Loucy (cell line): ENCODE measurements at regions not wholly inside any gene's neighbourhood (a gene's known extent, or its start where the extent isn't known, plus 50 kb on each side); places are given as distances from the start of the nearest gene placed in this dataset.

Experiments
- H2AFZ ChIP-seq: fragments of 200-600 bp; sonication (generic); 2 replicates; pipeline ENCODE4 v1.6.0; 2016; ENCODE audit warnings: antibody characterized with exemption, mild to moderate bottlenecking, low read length, moderate library complexity
- H3F3A ChIP-seq: fragments of 200-600 bp; 2 replicates; pipeline ENCODE4 v1.6.0; 2016; ENCODE audit warnings: antibody characterized with exemption, low read depth, mild to moderate bottlenecking
- H3K27me3 ChIP-seq: fragments of 200-600 bp; sonication (generic); 2 replicates; pipeline ENCODE4 v1.6.1; 2014; ENCODE audit warnings: low read length, mild to moderate bottlenecking; ENCODE audit not compliant: insufficient read depth, poor library complexity, severe bottlenecking
- H3K36me3 ChIP-seq: fragments of 200-600 bp; sonication (generic); 2 replicates; pipeline ENCODE4 v1.6.1; 2016; ENCODE audit warnings: low read length; ENCODE audit not compliant: insufficient read depth
- H3K4me1 ChIP-seq: fragments of 200-600 bp; sonication (generic); 2 replicates; pipeline ENCODE4 v1.5.1; 2014; ENCODE audit warnings: low read length, mild to moderate bottlenecking; ENCODE audit not compliant: insufficient read depth, poor library complexity, severe bottlenecking
- H3K4me2 ChIP-seq: fragments of 200-600 bp; sonication (generic); 2 replicates; pipeline ENCODE4 v1.6.0; 2014; ENCODE audit warnings: antibody characterized with exemption, low read length, low read depth, mild to moderate bottlenecking; ENCODE audit not compliant: poor library complexity, severe bottlenecking
- H3K4me3 ChIP-seq: fragments of 200-600 bp; sonication (generic); 2 replicates; pipeline ENCODE4 v1.5.1; 2014; ENCODE audit warnings: low read length, mild to moderate bottlenecking, mixed read lengths; ENCODE audit not compliant: poor library complexity, severe bottlenecking
- H3K79me2 ChIP-seq: fragments of 200-600 bp; sonication (generic); 2 replicates; pipeline ENCODE4 v1.6.1; 2014; ENCODE audit warnings: low read length; ENCODE audit not compliant: insufficient read depth
- H3K9ac ChIP-seq: fragments of 200-600 bp; sonication (generic); 2 replicates; pipeline ENCODE4 v1.6.0; 2014; ENCODE audit warnings: mild to moderate bottlenecking, low read depth, low read length, moderate library complexity; ENCODE audit not compliant: poor library complexity, severe bottlenecking
- H3K9me2 ChIP-seq: fragments of 200-600 bp; sonication (generic); replicated peaks from 2 replicates; pipeline ENCODE4 v1.6.1; 2016; ENCODE audit warnings: low read depth, low read length, mixed read lengths
- H3K9me3 ChIP-seq: fragments of 200-600 bp; sonication (generic); 2 replicates; pipeline ENCODE4 v1.6.1; 2014; ENCODE audit warnings: mild to moderate bottlenecking, antibody characterized with exemption, low read length, low read depth; ENCODE audit not compliant: insufficient read depth
- H4K20me1 ChIP-seq: fragments of 200-600 bp; sonication (generic); 2 replicates; pipeline ENCODE4 v1.6.0; 2014; ENCODE audit warnings: antibody characterized with exemption, low read length, mild to moderate bottlenecking; ENCODE audit not compliant: insufficient read depth, poor library complexity, severe bottlenecking
- CTCF ChIP-seq: fragments of 200-600 bp; sonication (generic); conservative IDR thresholded peaks from 2 replicates; pipeline ENCODE4 v1.5.1; 2014; ENCODE audit warnings: mild to moderate bottlenecking, antibody characterized with exemption, low read length
- EZH2phosphoT487 ChIP-seq: fragments of 200-600 bp; IDR thresholded peaks from 2 replicates; pipeline ENCODE4 v1.6.1; 2018; ENCODE audit warnings: antibody characterized with exemption, mild to moderate bottlenecking, moderate library complexity, borderline replicate concordance

DNA sequence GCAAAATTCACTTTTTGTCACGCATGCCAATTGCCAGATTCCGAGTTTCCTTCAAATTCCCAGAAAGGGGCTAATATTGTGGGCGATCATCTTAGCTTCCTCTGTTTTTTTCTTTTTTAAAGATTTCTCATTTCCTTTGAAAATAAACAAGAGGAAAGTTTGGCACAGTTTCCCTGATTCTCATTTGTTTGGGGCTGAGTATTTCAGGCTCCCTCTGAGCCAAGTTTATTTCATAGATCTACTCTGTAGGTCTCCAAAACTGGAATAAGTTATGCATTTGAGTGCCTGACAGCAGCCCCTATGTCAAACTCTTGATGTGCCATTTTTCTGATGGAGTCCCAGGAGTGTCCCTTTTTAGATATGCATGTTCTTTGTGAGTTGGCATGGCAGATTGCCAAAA is 1297.2 kb upstream of the WWC1 start:
- no peaks in the 10 kb centered on the region for H3K4me1 ChIP-seq
- H3K9me2 ChIP-seq: no peaks in the 10 kb centered on the region
- H3K4me2 ChIP-seq: no peak overlapping the region
- no peaks in the 10 kb centered on the region for H4K20me1 ChIP-seq
- no peaks in the 10 kb centered on the region for H3K9me3 ChIP-seq
- no peak for TF ChIP-seq CTCF
- no peak for TF ChIP-seq EZH2phosphoT487
- H3K27me3 ChIP-seq: no peaks in the 10 kb centered on the region
- H3F3A ChIP-seq: no peaks in the 10 kb centered on the region
- no peaks in the 10 kb centered on the region for H3K79me2 ChIP-seq
- no peak overlapping the region for H3K9ac ChIP-seq
- H3K36me3 ChIP-seq: no peaks in the 10 kb centered on the region
- no peak overlapping the region for H2AFZ ChIP-seq
- H3K4me3 ChIP-seq: no peak overlapping the region

GRCh38 chr5:167001246-167001645 is 1290.2 kb upstream of the WWC1 start:
- TF ChIP-seq CTCF (no peak), EZH2phosphoT487 (no peak)
- no peak overlapping the region for H2AFZ ChIP-seq
- no peaks in the 10 kb centered on the region for H3K36me3 ChIP-seq
- H3K27me3 ChIP-seq: no peaks in the 10 kb centered on the region
- H3K4me1 ChIP-seq: no peaks in the 10 kb centered on the region
- H3K9me3 ChIP-seq: no peaks in the 10 kb centered on the region
- H3K9ac ChIP-seq: no peak overlapping the region
- H3K79me2 ChIP-seq: no peaks in the 10 kb centered on the region
- H4K20me1 ChIP-seq: no peaks in the 10 kb centered on the region
- no peaks in the 10 kb centered on the region for H3K9me2 ChIP-seq
- H3F3A ChIP-seq: no peaks in the 10 kb centered on the region
- no peak overlapping the region for H3K4me2 ChIP-seq
- H3K4me3 ChIP-seq: no peak overlapping the region

GRCh38 chr5:167008705-167009104 is 1282.7 kb upstream of the WWC1 start:
- Histone ChIP-seq H3K36me3 (no peaks in the 10 kb centered on the region), H3K4me2 (no peak overlapping the region), H3K9ac (no peak overlapping the region), H3K4me1 (no peaks in the 10 kb centered on the region), H3F3A (no peaks in the 10 kb centered on the region), H2AFZ (no peak overlapping the region), H3K9me2 (no peaks in the 10 kb centered on the region), H3K27me3 (no peaks in the 10 kb centered on the region), H4K20me1 (no peaks in the 10 kb centered on the region), H3K79me2 (no peaks in the 10 kb centered on the region), H3K9me3 (no peaks in the 10 kb centered on the region), H3K4me3 (no peak overlapping the region)
- TF ChIP-seq EZH2phosphoT487 (no peak), CTCF (no peak)
